Motor neuron (in vitro differentiated cells): ENCODE measurements at regions not wholly inside any gene's neighbourhood (a gene's known extent, or its start where the extent isn't known, plus 50 kb on each side); places are given as distances from the start of the nearest gene placed in this dataset.
"Not testable (repeated sequence)": the region's sequence is repeated elsewhere in the genome, so short reads cannot be mapped to it uniquely, and the experiment has no call there.

Source experiments
- ATAC-seq, 8 experiments: fragments of 200-7000 bp; cut with Tn5 transposase; replicated peaks in 6 of 8; 2 replicates each; pipeline ENCODE4 v1.8.0; 2021; ENCODE audit warnings: mild to moderate bottlenecking in 8 of 8, moderate library complexity in 8 of 8
- H3K27ac ChIP-seq, 2 donors: fragments of 250-450 bp; sonication (Bioruptor Pico); 2 replicates each; pipeline ENCODE4 v1.9.0; 2021; ENCODE audit warnings: antibody characterized with exemption in 2 of 2, mild to moderate bottlenecking in 2 of 2, moderate library complexity in 1 of 2
- H3K4me1 ChIP-seq, 2 donors: fragments of 250-450 bp; sonication (Bioruptor Pico); replicated peaks in 1 of 2; 2 replicates each; pipeline ENCODE4 v1.6.1; 2021; ENCODE audit warnings: antibody characterized with exemption in 2 of 2, mild to moderate bottlenecking in 2 of 2, moderate library complexity in 1 of 2
- H3K4me3 ChIP-seq, 5 donors: fragments of 250-450 bp; sonication (Bioruptor Pico); 2 replicates each; pipeline ENCODE4 v1.9.0; 2021; ENCODE audit warnings: antibody characterized with exemption in 5 of 5, mild to moderate bottlenecking in 5 of 5, moderate library complexity in 4 of 5
- WGBS, 10 experiments: fragments of 450-650 bp; shearing (Covaris generic); methylation state at CpG; one replicate each; pipeline ENCODE4 v1.0.0; 2022; 5-methylcytosine and 5-hydroxymethylcytosine counted together
- in situ Hi-C, 9 experiments: fragments of 400-800 bp; cut with MboI; loops; one replicate each; pipeline ENCODE4 v1.15.0; 2021; ENCODE audit warnings: low sequenced_read_pairs in 9 of 9, low pct_unique_long_range_greater_than_20kb in 2 of 9; ENCODE audit not compliant: unreplicated experiment in 9 of 9

- 0 to 90% (median 27%) methylated on average over 1 to 2 of the region's 2 CpGs; no CpG with 5 or more reads in 3 of the 10 experiments for WGBS, 10 experiments
- in situ Hi-C loops, result no loop called here
- no peak overlapping the region for H3K27ac ChIP-seq
- ATAC-seq, result peak in 2 of 8 experiments; percentile 38 to 79
- no peak overlapping the region for H3K4me3 ChIP-seq
- H3K4me1 ChIP-seq, result no peaks in the 10 kb centered on the region
Observed at GRCh38 chr4:144862210-144862609, 216.3 kb downstream of the HHIP start.

DNA sequence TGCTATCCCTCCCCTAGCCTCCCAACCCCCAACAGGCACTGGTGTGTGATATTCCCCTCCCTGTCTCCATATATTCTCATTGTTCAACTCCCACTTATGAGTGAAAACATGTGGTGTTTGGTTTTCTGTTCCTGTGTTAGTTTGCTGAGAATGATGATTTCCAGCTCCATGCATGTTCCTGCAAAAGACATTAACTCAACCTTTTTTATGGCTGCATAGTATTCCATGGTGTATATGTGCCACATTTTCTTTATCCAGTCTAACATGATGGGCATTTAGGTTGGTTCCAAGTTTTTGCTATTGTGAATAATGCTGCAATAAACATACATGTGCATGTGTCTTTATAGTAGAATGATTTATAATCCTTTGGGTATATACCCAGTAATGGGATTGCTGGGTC is 218.9 kb downstream of the HHIP start:
- in situ Hi-C loops, ATAC-seq, H3K4me1 ChIP-seq: not testable (repeated sequence)

GRCh38 chr4:144868309-144868708 is 222.4 kb downstream of the HHIP start:
- no peak overlapping the region for H3K27ac ChIP-seq
- WGBS, 10 experiments, result 73 to 100% (median 100%) methylated on average over 1 to 2 of the region's 2 CpGs; no CpG with 5 or more reads in 1 of the 10 experiments
- no peak for ATAC-seq
- H3K4me3 ChIP-seq, result no peak overlapping the region
- H3K4me1 ChIP-seq, result no peaks in the 10 kb centered on the region
- in situ Hi-C loops, result no loop called here

More for the DNA sequence above, 218.9 kb downstream of the HHIP start:
- H3K27ac ChIP-seq, H3K4me3 ChIP-seq: not testable (repeated sequence)

GRCh38 chr4:144872508-144873225 is 225.3 kb downstream of the ANAPC10 start:
- 15 to 94% (median 80%) methylated on average over 1 to 10 of the region's 10 CpGs; no CpG with 5 or more reads in 1 of the 10 experiments for WGBS, 10 experiments
- Histone ChIP-seq H3K27ac (no peak overlapping the region), H3K4me3 (no peak overlapping the region), H3K4me1 (no peaks in the 10 kb centered on the region)
- in situ Hi-C loops, result no loop called here
- ATAC-seq, result no peak

GRCh38 chr4:144873226-144873990 is 224.6 kb downstream of the ANAPC10 start:
- ATAC-seq, result no peak
- in situ Hi-C loops, result no loop called here
- WGBS, 10 experiments, result 10 to 100% (median 87%) methylated on average over 1 to 3 of the region's 3 CpGs

GRCh38 chr4:144894573-144894972 is 203.4 kb downstream of the ANAPC10 start:
- H3K27ac ChIP-seq, result no peak overlapping the region
- no peaks in the 10 kb centered on the region for H3K4me1 ChIP-seq
- 0 to 100% (median 91%) methylated on average over 1 to 2 of the region's 3 CpGs; no CpG with 5 or more reads in 4 of the 10 experiments for WGBS, 10 experiments
- peak in 2 of 8 experiments; percentile 57 to 69 for ATAC-seq
- no peak overlapping the region for H3K4me3 ChIP-seq
- in situ Hi-C loops, result no loop called here

More at GRCh38 chr4:144873226-144873990, 224.6 kb downstream of the ANAPC10 start:
- no peaks in the 10 kb centered on the region for H3K4me1 ChIP-seq
- H3K4me3 ChIP-seq, result no peak overlapping the region
- no peak overlapping the region for H3K27ac ChIP-seq

GRCh38 chr4:144899393-144899792 is 198.6 kb downstream of the ANAPC10 start:
- Histone ChIP-seq H3K27ac (no peak overlapping the region), H3K4me3 (no peak overlapping the region), H3K4me1 (peaks cover 0 to 9% of the 10 kb centered on the region in 2 donors)
- in situ Hi-C loops, result no loop called here
- ATAC-seq, result no peak
- WGBS, 10 experiments, result 13 to 88% (median 57%) methylated on average over 2 to 3 of the region's 3 CpGs; no CpG with 5 or more reads in 1 of the 10 experiments

GRCh38 chr4:144901141-144901540 is 196.9 kb downstream of the ANAPC10 start:
- H3K4me3 ChIP-seq, result no peak overlapping the region
- H3K27ac ChIP-seq, result no peak overlapping the region
- WGBS, 10 experiments, result 50 to 100% (median 63%) methylated on average over 1 to 2 of the region's 2 CpGs; no CpG with 5 or more reads in 1 of the 10 experiments
- H3K4me1 ChIP-seq, result peaks cover 0 to 9% of the 10 kb centered on the region in 2 donors
- in situ Hi-C loops, result no loop called here
- peak in 1 of 8 experiments; percentile 62 for ATAC-seq

GRCh38 chr4:144902614-144903013 is 195.4 kb downstream of the ANAPC10 start:
- no peak overlapping the region for H3K27ac ChIP-seq
- 0 to 67% (median 20%) methylated on average over 1 of the region's 1 CpG; no CpG with 5 or more reads in 3 of the 10 experiments for WGBS, 10 experiments
- no peak for ATAC-seq
- H3K4me3 ChIP-seq, result no peak overlapping the region
- peaks cover 0 to 9% of the 10 kb centered on the region in 2 donors for H3K4me1 ChIP-seq
- in situ Hi-C loops, result no loop called here

- 0 to 100% (median 69%) methylated on average over 1 to 3 of the region's 3 CpGs for WGBS, 10 experiments
- in situ Hi-C loops, result no loop called here
- H3K4me1 ChIP-seq, result peaks cover 0 to 9% of the 10 kb centered on the region in 2 donors
- H3K27ac ChIP-seq, result no peak overlapping the region
- no peak for ATAC-seq
- H3K4me3 ChIP-seq, result no peak overlapping the region
Observed at GRCh38 chr4:144903953-144904711, 193.9 kb downstream of the ANAPC10 start.

DNA sequence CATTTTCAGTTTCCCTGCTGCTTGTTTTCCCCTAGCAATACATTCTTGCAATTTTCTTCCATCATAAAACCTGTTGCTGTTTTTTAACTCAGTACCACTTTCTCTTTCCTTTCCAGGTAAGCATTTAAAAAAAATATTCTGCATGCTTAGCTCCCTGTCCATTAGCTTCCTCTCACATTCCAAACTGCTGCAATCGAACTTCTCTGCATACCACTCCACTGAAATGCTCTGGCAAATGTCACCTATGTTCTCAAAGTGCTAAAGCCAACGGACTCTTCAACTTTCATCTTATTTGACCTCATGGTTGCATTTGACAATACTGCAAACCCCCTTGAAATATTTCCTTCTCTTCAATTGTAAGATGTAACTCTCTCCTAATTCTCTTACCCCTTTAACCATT is 192.7 kb downstream of the ANAPC10 start:
- in situ Hi-C loops, result no loop called here
- peaks cover 0 to 9% of the 10 kb centered on the region in 2 donors for H3K4me1 ChIP-seq
- no peak for ATAC-seq

GRCh38 chr4:144906181-144906925 is 191.6 kb downstream of the ANAPC10 start:
- H3K27ac ChIP-seq, result no peak overlapping the region
- in situ Hi-C loops, result no loop called here
- ATAC-seq, result no peak
- peaks cover 0 to 6% of the 10 kb centered on the region in 2 donors for H3K4me1 ChIP-seq
- 12 to 90% (median 75%) methylated on average over 1 to 5 of the region's 6 CpGs; no CpG with 5 or more reads in 1 of the 10 experiments for WGBS, 10 experiments
- no peak overlapping the region for H3K4me3 ChIP-seq

More for the DNA sequence above, 192.7 kb downstream of the ANAPC10 start:
- WGBS, 10 experiments, result 0 to 91% (median 45%) methylated on average over 1 to 2 of the region's 2 CpGs; no CpG with 5 or more reads in 2 of the 10 experiments
- Histone ChIP-seq H3K4me3 (no peak overlapping the region), H3K27ac (no peak overlapping the region)
